ENCODE measurements at regions not wholly inside any gene's neighbourhood (a gene's known extent, or its start where the extent isn't known, plus 50 kb on each side); places are given as distances from the start of the nearest gene placed in this dataset.
"Not testable (repeated sequence)": the region's sequence is repeated elsewhere in the genome, so short reads cannot be mapped to it uniquely, and the experiment has no call there.

DNA sequence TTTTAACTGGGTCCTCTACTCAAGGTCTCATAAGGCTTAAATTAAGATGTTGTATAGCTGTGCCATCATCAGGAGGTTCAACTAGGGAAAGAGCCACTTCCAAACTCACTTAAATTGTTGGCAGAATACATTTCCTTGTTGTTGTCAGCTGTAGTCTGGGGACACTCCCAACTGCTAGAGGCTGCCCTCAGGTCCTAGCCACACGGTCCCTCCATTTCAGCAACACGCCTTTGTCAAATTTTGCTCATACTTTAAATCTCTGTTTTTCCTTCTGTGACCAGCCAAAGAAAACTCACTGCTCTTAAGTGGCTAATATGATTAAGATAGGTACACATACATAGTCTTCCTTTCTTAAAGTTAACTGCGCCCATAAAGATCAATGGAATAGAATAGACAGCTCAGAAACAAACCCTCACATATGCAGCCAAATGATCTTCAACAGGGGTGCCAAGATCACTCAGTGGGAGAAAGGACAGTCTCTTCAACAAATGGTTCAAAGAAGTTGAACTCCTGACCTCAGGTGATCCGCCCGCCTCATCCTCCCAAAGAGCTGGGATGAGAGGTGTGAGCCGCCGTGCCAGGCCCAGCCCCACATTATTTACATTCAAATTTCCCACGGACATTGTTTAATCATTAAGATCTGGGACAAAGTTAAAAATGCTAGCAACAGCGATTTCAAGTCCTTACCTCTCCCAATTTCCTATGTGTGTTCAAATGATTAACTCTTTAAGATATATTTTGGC, 76.4 kb upstream of the ELOVL5 start:
- TF ChIP-seq, protein P1, sequence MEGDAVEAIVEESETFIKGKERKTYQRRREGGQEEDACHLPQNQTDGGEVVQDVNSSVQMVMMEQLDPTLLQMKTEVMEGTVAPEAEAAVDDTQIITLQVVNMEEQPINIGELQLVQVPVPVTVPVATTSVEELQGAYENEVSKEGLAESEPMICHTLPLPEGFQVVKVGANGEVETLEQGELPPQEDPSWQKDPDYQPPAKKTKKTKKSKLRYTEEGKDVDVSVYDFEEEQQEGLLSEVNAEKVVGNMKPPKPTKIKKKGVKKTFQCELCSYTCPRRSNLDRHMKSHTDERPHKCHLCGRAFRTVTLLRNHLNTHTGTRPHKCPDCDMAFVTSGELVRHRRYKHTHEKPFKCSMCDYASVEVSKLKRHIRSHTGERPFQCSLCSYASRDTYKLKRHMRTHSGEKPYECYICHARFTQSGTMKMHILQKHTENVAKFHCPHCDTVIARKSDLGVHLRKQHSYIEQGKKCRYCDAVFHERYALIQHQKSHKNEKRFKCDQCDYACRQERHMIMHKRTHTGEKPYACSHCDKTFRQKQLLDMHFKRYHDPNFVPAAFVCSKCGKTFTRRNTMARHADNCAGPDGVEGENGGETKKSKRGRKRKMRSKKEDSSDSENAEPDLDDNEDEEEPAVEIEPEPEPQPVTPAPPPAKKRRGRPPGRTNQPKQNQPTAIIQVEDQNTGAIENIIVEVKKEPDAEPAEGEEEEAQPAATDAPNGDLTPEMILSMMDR (IDR thresholded peaks at IDR 0.05): no peak
- intact Hi-C loops (cut with DNase I): no loop called here
- no peaks in the 10 kb centered on the region for H3K36me3 ChIP-seq
- no peaks in the 10 kb centered on the region for H3K4me1 ChIP-seq
- no peaks in the 10 kb centered on the region for H3K27me3 ChIP-seq
- no peak overlapping the region for H3K9ac ChIP-seq (ENCODE audit: low read depth in 2 of 2, low read length in 2 of 2)
- no peaks in the 10 kb centered on the region for H3K9me3 ChIP-seq
- no peak overlapping the region for H3K4me3 ChIP-seq
- H3K27ac ChIP-seq: no peak overlapping the region
- no peak for DNase-seq

DNA sequence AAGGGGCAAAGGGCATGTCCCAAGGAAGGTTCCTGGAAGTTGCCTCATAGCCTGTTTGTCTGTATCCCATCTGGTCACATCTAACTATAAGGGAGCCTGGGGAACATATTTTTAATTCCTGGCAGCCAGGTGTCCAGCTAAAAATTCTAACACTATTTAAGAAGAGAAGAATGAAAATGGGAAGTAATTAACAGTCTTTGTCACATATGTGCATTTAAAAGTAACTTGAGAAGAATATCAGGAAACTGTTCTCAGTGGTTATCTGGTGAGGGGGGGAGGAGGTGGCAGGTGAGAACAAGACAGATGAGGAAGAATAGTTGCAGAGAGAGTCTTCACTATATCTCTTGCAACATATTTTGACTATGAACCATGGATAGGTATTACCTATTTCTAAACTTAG, 75.5 kb upstream of the ELOVL5 start:
- intact Hi-C loops (cut with DNase I): no loop called here
- DNase-seq: no peak
- H3K4me3 ChIP-seq: no peak overlapping the region
- no peaks in the 10 kb centered on the region for H3K9me3 ChIP-seq
- H3K27ac ChIP-seq: no peak overlapping the region
- no peak overlapping the region for H3K9ac ChIP-seq (ENCODE audit: low read depth in 2 of 2, low read length in 2 of 2)
- no peaks in the 10 kb centered on the region for H3K36me3 ChIP-seq
- TF ChIP-seq, protein P1 (IDR thresholded peaks at IDR 0.05): no peak
- no peaks in the 10 kb centered on the region for H3K4me1 ChIP-seq
- H3K27me3 ChIP-seq: no peaks in the 10 kb centered on the region

DNA sequence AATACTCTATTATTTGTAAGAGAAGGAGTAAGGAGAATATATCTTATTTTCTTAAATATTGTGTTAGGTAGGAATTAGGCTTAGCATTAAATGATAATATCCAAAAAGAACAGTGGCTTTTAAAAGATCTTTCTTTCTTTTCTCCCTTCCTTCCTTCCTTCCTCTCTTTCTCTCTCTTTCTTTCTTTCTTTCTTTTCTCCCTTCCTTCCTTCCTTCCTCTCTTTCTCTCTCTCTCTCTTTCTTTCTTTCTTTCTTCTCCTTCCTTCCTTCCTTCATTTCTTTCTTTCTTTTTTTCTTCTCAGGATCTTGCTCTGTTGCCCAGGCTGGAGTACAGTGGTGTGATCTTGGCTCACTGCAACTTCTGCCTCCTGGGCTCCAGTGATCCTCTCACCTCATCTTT, 74.8 kb upstream of the ELOVL5 start:
- H3K4me3 ChIP-seq; H3K9ac ChIP-seq (ENCODE audit: low read depth in 2 of 2, low read length in 2 of 2); H3K36me3 ChIP-seq; H3K4me1 ChIP-seq; H3K27ac ChIP-seq; intact Hi-C loops (cut with DNase I); H3K9me3 ChIP-seq; H3K27me3 ChIP-seq; DNase-seq: not testable (repeated sequence)

DNA sequence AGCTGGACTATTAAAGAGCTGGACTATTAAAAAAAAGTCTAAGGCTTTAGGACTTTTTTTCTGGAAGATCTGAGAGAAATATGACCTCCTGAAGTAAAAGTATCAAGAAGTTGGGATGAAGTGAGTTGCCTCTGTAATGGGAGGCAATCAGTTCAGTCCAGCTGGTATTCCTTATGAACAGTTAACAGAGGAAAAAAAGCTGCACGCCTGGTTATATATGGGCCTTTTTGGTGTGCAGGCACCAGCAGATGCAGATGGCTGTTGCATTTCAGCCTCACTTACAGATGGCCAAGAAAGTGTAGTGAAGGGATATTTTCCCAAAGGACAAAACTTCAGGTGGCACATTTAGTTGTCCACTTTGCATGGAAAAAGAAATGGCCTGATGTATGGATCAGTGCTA, 70.3 kb upstream of the ELOVL5 start:
- intact Hi-C loops (cut with DNase I): no loop called here
- no peak overlapping the region for H3K27ac ChIP-seq

DNA sequence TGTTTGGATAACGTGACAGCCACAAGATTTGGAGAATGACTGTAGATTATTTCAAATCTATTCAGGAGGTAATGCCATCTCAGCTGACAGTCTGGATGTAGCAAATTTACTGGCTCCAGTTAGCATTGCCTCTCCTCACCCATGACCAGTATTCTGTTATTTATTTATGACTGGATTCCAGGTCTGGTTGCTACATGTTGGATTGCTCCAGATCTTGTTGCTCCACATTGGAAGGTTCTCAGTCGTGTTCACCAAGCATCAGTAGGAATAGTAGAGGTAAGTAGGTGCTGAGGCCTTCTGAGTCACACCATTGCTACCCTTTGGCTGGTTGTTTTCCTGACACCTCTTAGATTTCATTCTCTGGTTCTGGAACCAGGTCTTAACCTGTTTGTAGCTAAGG, 69.5 kb upstream of the ELOVL5 start:
- H3K27ac ChIP-seq: no peak overlapping the region
- no peaks in the 10 kb centered on the region for H3K9me3 ChIP-seq
- no peak overlapping the region for H3K4me3 ChIP-seq
- no peaks in the 10 kb centered on the region for H3K36me3 ChIP-seq
- H3K9ac ChIP-seq (ENCODE audit: low read depth in 2 of 2, low read length in 2 of 2): no peak overlapping the region
- no peaks in the 10 kb centered on the region for H3K27me3 ChIP-seq
- DNase-seq: no peak
- intact Hi-C loops (cut with DNase I): no loop called here
- no peaks in the 10 kb centered on the region for H3K4me1 ChIP-seq
- TF ChIP-seq, protein P1 (IDR thresholded peaks at IDR 0.05): no peak

More for the DNA sequence above, 70.3 kb upstream of the ELOVL5 start:
- Histone ChIP-seq H3K9me3 (no peaks in the 10 kb centered on the region), H3K4me3 (no peak overlapping the region), H3K36me3 (no peaks in the 10 kb centered on the region), H3K9ac (ENCODE audit: low read depth in 2 of 2, low read length in 2 of 2) (no peak overlapping the region), H3K4me1 (no peaks in the 10 kb centered on the region), H3K27me3 (no peaks in the 10 kb centered on the region)
- DNase-seq: no peak
- TF ChIP-seq, protein P1 (IDR thresholded peaks at IDR 0.05): no peak

DNA sequence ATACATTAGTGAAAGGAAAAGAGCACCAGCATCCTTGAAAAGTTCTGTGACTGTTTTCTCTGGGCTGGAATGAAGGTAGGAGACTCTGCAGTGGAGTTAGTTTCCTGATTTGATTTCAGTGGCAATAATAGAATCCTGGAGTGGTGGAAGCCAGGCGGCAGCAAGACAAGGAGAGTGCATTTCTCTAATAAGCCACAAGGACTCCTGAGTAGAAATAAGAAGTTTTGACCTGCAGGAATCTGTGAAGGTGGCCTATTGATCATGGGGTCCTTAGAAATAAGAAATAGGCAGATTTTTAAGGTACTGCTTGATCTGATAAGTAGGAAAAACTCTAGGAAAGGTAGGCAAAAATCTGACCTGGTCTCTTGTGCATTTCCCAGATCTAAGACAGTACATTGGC, 68.4 kb upstream of the ELOVL5 start:
- no peak for DNase-seq
- intact Hi-C loops (cut with DNase I): no loop called here
- TF ChIP-seq, protein P1 (IDR thresholded peaks at IDR 0.05): no peak
- no peaks in the 10 kb centered on the region for H3K36me3 ChIP-seq
- no peak overlapping the region for H3K9ac ChIP-seq (ENCODE audit: low read depth in 2 of 2, low read length in 2 of 2)
- H3K4me3 ChIP-seq: no peak overlapping the region
- H3K27ac ChIP-seq: no peak overlapping the region
- H3K9me3 ChIP-seq: no peaks in the 10 kb centered on the region
- no peaks in the 10 kb centered on the region for H3K4me1 ChIP-seq
- no peaks in the 10 kb centered on the region for H3K27me3 ChIP-seq
